ENCODE measurements at regions not wholly inside any gene's neighbourhood (a gene's known extent, or its start where the extent isn't known, plus 50 kb on each side); places are given as distances from the start of the nearest gene placed in this dataset.

- DNase-seq (ENCODE audit: low spot score): no peak
Observed at GRCh38 chr5:73292816-73293459, 119.9 kb downstream of the TMEM174 start.

GRCh38 chr5:73291873-73292272 lies 118.9 kb downstream of the TMEM174 start:
- DNase-seq (ENCODE audit: low spot score): no peak

DNA sequence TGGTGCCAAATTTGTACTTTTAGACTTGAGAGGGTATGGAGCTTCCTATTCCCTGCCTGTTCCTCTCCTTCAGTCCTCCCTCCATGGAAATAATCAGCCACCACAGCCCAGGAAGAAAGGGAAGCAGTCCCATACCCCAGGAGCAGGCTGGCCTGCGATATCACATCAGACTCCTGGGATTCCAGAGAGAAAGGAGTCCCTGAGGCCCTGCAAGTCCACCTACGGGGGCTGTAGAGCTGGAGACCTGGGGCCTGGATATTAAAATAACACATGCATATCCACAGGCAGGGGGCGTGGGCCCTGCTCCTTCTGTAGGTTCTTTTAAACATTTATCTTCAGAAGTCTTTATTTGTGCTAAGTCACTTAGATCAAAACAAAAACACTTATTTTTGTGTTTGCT lies 117.2 kb downstream of the TMEM174 start:
- DNase-seq (ENCODE audit: low spot score): no peak

GRCh38 chr5:73288803-73289720 lies 116.1 kb downstream of the TMEM174 start:
- DNase-seq (ENCODE audit: low spot score): no peak

- DNase-seq (ENCODE audit: low spot score): no peak
Observed at GRCh38 chr5:73286896-73287295, 113.9 kb downstream of the TMEM174 start.

DNA sequence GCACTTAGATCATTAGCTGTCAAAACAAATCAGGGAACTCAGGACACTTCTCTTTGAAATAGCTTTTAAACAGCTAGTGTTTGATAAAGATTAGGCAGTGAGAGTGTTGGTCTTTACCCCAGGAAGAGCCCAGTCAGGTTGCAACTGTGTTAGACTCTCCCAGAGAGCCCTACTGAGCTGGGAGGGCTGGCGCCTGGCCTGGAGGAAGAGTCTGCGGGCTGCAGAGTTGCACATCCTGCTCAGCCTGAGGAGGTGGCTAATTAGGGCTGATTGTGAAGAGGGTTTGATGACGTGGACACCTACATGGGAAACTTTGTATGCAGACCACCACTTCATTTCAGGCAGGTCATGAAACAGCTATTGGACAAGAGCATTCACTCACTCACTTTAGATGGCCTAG lies 112.0 kb downstream of the TMEM174 start:
- DNase-seq (ENCODE audit: low spot score): no peak

GRCh38 chr5:73284220-73284795 lies 111.3 kb downstream of the TMEM174 start:
- no peak for DNase-seq (ENCODE audit: low spot score)

- DNase-seq (ENCODE audit: low spot score): no peak
Observed at GRCh38 chr5:73282923-73283322, 109.9 kb downstream of the TMEM174 start.

GRCh38 chr5:73282383-73282782 lies 109.4 kb downstream of the TMEM174 start:
- DNase-seq (ENCODE audit: low spot score): no peak

DNA sequence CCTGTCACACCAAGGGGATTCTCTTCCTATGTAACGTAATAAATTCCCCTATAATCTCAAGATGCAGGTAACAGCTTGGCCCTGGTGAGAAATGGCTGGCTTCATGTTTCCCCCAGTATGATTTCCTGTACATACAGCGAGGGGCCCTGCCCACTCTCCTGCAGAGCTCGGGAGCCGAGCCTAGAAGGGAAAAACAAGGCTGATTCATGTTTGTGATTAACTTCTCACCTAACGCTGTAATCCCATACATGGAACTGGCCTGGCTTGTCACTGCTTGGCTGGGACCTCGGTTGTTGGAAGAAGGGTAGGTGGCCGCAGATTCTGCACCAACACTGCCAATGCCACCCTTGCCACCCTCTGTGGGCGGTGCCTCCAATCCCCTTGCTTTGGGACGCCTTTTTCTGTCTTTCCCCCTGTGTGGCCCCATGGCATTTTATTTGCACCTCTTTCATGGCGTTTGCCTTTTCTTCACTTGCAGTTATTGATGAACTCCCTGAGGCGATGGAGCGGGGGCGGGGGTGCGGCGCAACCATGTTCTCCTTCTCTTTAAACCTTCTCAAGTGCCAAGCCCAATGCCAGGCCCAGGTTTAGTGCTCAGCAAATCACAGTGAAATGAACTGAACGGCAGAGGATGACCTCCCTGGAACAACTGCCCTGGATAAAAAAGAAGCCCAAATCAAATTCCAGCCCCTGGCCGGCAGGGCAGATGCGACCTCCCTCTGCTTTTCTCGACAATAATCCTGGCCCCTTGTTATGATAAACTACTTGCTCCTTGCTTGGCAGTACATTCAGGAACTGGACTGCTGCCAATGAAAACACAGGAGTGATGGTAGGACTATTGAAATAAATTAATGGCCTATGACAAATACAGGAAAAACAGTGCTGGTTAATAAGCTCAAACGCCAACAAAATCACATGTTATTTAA lies 108.1 kb downstream of the TMEM174 start:
- peak; percentile 78 for DNase-seq (ENCODE audit: low spot score)

GRCh38 chr5:73280386-73280785 lies 107.4 kb downstream of the TMEM174 start:
- DNase-seq (ENCODE audit: low spot score): no peak

GRCh38 chr5:73279805-73280204 lies 106.8 kb downstream of the TMEM174 start:
- DNase-seq (ENCODE audit: low spot score): no peak

DNA sequence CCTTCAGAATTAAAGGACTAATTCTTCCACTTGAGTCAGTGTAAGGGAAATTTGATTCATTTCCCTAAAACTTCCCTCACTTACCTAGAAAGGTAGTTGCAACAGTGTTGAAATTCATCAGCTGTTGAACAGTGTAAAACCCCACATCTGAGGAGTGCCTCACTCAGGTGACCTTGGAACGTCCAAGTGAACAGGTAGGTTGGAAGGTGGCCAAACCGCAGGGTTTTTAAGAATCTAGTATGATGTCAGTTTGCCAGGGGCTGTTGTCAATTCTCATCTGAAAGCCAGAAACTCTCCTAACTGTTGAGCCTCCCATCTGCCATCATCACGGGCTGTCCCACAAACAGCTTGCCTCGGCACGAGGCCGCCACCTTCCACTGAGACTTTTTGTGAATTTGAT lies 105.7 kb downstream of the TMEM174 start:
- DNase-seq (ENCODE audit: low spot score): no peak

- peak; percentile 49 for DNase-seq (ENCODE audit: low spot score)
Observed at GRCh38 chr5:73274881-73275663, 102.1 kb downstream of the TMEM174 start.

- DNase-seq (ENCODE audit: low spot score): no peak
Observed at GRCh38 chr5:73274121-73274520, 101.1 kb downstream of the TMEM174 start.

GRCh38 chr5:73273379-73274050 lies 100.5 kb downstream of the TMEM174 start:
- DNase-seq (ENCODE audit: low spot score): no peak

DNA sequence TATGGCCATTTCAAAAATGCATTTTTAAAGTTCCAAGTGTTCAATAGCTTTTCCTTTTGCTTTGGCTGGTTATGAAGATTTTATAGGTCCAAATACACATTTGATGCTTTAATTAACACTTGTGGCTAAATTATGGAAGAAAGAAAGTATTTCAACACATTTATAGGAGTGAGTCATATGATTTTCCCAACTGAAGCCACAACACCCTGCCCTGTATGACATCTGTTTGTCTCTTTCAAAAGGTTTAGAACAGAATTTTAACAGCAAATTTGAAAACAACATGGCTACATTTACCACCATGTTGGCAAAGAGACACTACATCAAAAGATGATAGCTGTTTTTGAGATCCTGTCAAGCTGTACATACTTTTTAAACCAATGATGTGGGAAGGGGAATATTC lies 99.4 kb downstream of the TMEM174 start:
- DNase-seq (ENCODE audit: low spot score): no peak

DNA sequence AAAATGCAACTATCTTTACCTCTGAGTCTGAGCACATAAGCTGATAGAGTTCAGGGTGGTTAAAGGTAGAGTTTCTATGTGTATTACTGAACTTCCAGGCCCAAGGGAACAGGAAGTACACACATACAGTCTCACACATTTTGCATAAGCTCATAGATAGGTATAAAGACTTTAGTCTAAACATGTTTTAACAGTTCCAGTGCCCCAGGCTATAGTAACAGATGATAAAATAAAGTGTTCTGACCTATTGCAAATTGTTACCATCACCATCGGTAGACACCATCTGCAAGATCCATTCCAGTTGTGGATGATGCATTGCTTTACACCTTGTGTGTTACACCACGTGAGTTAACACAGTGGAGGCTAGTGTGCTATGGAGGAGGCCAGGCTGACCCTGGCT lies 95.8 kb downstream of the TMEM174 start:
- peak; percentile 1 for DNase-seq (ENCODE audit: low spot score)

- peak; percentile 3 for DNase-seq (ENCODE audit: low spot score)
Observed at GRCh38 chr5:73267766-73268435, 94.9 kb downstream of the TMEM174 start.
